GM23338 (cell line): ENCODE measurements at regions not wholly inside any gene's neighbourhood (a gene's known extent, or its start where the extent isn't known, plus 50 kb on each side); places are given as distances from the start of the nearest gene placed in this dataset.

ENCODE experiments used
- CREB1 ChIP-seq: fragments of 250-450 bp; sonication (Bioruptor Pico); IDR thresholded peaks from 2 replicates; pipeline ENCODE4 v1.5.0; 2020; ENCODE audit warnings: low read depth, mild to moderate bottlenecking, moderate library complexity
- CTCF ChIP-seq, 2 experiments: fragments of 200-600 bp in 1 of 2; sonication (generic) in 1 of 2; conservative IDR thresholded peaks; 2 replicates each; pipeline versions ENCODE4 v1.5.1 to v1.6.1; 2016 to 2017; ENCODE audit warnings: antibody characterized with exemption in 2 of 2, low read depth in 2 of 2, mild to moderate bottlenecking in 2 of 2, moderate library complexity in 1 of 2
- EZH2 ChIP-seq: fragments of 200-600 bp; sonication (generic); IDR thresholded peaks from one replicate; pipeline ENCODE4 v1.8.0; 2017; ENCODE audit warnings: antibody characterized with exemption, mild to moderate bottlenecking, low read depth; ENCODE audit not compliant: unreplicated experiment
- EZH2phosphoT487 ChIP-seq: fragments of 200-600 bp; sonication (generic); IDR thresholded peaks from one replicate; pipeline ENCODE4 v1.8.1; 2018; ENCODE audit warnings: antibody characterized with exemption; ENCODE audit not compliant: unreplicated experiment
- NANOG ChIP-seq: IDR thresholded peaks from 2 replicates; pipeline ENCODE4 v1.6.1; 2016; ENCODE audit warnings: antibody characterized with exemption, borderline replicate concordance
- POLR2AphosphoS5 ChIP-seq: IDR thresholded peaks from 2 replicates; pipeline ENCODE4 v1.6.1; 2016; ENCODE audit warnings: antibody characterized with exemption, low read depth
- ZNF114 ChIP-seq: fragments of 250-450 bp; sonication (Bioruptor Pico); IDR thresholded peaks from 2 replicates; pipeline ENCODE4 v1.5.0; 2020; ENCODE audit warnings: mild to moderate bottlenecking, moderate library complexity
- ZNF331 ChIP-seq: fragments of 250-450 bp; sonication (Bioruptor Pico); IDR thresholded peaks from 2 replicates; pipeline ENCODE4 v1.5.0; 2020; ENCODE audit warnings: low read depth, mild to moderate bottlenecking, moderate library complexity
- TF ChIP-seq, protein P1 (sequence below): IDR thresholded peaks from one replicate; pipeline ENCODE4 v1.6.1; 2018; ENCODE audit warnings: antibody characterized with exemption; ENCODE audit not compliant: unreplicated experiment

DNA sequence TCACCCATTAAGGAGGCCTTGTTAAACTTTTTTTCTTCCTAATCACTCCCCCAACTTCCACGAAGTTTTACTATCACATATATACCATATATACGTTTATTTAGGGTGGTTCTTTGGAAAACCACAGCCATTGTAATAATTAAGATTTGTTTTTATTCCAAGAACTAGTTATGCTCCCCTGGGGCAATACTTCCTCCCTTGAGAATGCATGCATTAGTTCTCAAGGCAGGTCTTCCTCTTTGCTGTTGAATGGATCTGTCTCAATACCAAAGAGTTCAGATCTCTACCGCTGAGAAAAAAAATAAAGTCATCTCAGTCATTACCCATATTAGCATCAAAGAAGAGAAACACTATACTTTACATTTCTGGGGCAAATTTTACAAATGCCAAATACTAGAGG is 567.7 kb upstream of the RGS18 start:
- TF ChIP-seq CTCF (conservative IDR thresholded peaks at IDR 0.05; ENCODE audit: low read depth in 2 of 2) (no peak), NANOG (no peak), POLR2AphosphoS5 (no peak), EZH2 (no peak), EZH2phosphoT487 (no peak), ZNF114 (CRISPR knock-in tag) (no peak), CREB1 (CRISPR knock-in tag) (no peak), ZNF331 (CRISPR knock-in tag) (no peak)
- TF ChIP-seq, protein P1, sequence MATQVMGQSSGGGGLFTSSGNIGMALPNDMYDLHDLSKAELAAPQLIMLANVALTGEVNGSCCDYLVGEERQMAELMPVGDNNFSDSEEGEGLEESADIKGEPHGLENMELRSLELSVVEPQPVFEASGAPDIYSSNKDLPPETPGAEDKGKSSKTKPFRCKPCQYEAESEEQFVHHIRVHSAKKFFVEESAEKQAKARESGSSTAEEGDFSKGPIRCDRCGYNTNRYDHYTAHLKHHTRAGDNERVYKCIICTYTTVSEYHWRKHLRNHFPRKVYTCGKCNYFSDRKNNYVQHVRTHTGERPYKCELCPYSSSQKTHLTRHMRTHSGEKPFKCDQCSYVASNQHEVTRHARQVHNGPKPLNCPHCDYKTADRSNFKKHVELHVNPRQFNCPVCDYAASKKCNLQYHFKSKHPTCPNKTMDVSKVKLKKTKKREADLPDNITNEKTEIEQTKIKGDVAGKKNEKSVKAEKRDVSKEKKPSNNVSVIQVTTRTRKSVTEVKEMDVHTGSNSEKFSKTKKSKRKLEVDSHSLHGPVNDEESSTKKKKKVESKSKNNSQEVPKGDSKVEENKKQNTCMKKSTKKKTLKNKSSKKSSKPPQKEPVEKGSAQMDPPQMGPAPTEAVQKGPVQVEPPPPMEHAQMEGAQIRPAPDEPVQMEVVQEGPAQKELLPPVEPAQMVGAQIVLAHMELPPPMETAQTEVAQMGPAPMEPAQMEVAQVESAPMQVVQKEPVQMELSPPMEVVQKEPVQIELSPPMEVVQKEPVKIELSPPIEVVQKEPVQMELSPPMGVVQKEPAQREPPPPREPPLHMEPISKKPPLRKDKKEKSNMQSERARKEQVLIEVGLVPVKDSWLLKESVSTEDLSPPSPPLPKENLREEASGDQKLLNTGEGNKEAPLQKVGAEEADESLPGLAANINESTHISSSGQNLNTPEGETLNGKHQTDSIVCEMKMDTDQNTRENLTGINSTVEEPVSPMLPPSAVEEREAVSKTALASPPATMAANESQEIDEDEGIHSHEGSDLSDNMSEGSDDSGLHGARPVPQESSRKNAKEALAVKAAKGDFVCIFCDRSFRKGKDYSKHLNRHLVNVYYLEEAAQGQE: no peak
